Calu3 (cell line): ENCODE measurements at regions not wholly inside any gene's neighbourhood (a gene's known extent, or its start where the extent isn't known, plus 50 kb on each side); places are given as distances from the start of the nearest gene placed in this dataset.

Experiments used
- BruUV-seq: library from RNA; stranded (reverse); fragments of 400-500 nt; replicated peaks from 2 replicates; lab custom pipeline; 2021; lab: Mats Ljungman, UMichigan
- CTCF ChIA-PET: fragments of 300-600 bp; sonication (Branson Sonifier 250); formaldehyde crosslinking; loops from one replicate; lab custom pipeline; 2022; ENCODE audit warnings: antibody characterized with exemption; lab: Charles Lee
- DNase-seq: peaks from one replicate; pipeline ENCODE4 v3.0.0; 2022
- H3K27ac Mint-ChIP-seq: one replicate; pipeline ENCODE4 v1.8.0; 2022; ENCODE audit warnings: mixed read lengths; ENCODE audit not compliant: unreplicated experiment
- H3K27me3 Mint-ChIP-seq: one replicate; pipeline ENCODE4 v1.8.0; 2022; ENCODE audit warnings: mixed read lengths; ENCODE audit not compliant: unreplicated experiment
- H3K36me3 Mint-ChIP-seq: one replicate; pipeline ENCODE4 v1.8.0; 2022; ENCODE audit warnings: mild to moderate bottlenecking, moderate library complexity, mixed read lengths; ENCODE audit not compliant: insufficient read depth, unreplicated experiment
- H3K4me1 Mint-ChIP-seq: one replicate; pipeline ENCODE4 v1.8.0; 2022; ENCODE audit warnings: mild to moderate bottlenecking, low read depth, mixed read lengths; ENCODE audit not compliant: unreplicated experiment
- H3K4me3 Mint-ChIP-seq: one replicate; pipeline ENCODE4 v1.8.0; 2022; ENCODE audit warnings: mild to moderate bottlenecking, low read depth, moderate library complexity, mixed read lengths; ENCODE audit not compliant: unreplicated experiment
- H3K9me3 Mint-ChIP-seq: one replicate; pipeline ENCODE4 v1.8.0; 2022; ENCODE audit warnings: low read depth, mixed read lengths; ENCODE audit not compliant: unreplicated experiment
- intact Hi-C: fragments of 100-400 bp; cut with micrococcal nuclease; formaldehyde crosslinking; loops from one replicate; pipeline ENCODE4 v1.10.0; 2022; ENCODE audit not compliant: unreplicated experiment
- TF ChIP-seq, protein P1 (sequence below): fragments of 200-600 bp; IDR thresholded peaks from one replicate; pipeline ENCODE4 v1.8.0; 2022; ENCODE audit warnings: antibody characterized with exemption; ENCODE audit not compliant: unreplicated experiment

DNA sequence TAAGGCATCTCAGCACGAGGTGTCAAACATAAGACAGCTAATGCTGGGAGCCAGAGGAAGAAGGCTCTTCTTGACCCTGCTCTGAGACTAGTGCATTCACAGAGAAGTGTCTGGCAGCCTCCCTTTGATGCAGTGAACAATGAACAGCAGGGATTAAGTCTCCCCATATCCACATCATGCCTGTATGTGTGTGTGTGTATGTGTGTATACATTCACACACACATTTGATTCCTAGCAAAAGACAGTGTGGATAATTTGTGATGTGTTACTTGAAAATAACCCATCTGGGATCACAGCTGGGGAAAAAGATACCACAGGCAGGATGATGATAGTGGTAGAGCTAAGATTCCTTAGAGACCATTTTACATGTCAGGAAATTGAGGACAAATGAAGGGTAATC is 485.9 kb upstream of the GOT2 start:
- peaks cover 16% of the 10 kb centered on the region for H3K9me3 Mint-ChIP-seq
- no peak for DNase-seq
- no peak overlapping the region for H3K4me3 Mint-ChIP-seq
- BruUV-seq, result no TSS peak
- H3K4me1 Mint-ChIP-seq, result no peaks in the 10 kb centered on the region
- H3K36me3 Mint-ChIP-seq, result no peaks in the 10 kb centered on the region
- TF ChIP-seq, protein P1, sequence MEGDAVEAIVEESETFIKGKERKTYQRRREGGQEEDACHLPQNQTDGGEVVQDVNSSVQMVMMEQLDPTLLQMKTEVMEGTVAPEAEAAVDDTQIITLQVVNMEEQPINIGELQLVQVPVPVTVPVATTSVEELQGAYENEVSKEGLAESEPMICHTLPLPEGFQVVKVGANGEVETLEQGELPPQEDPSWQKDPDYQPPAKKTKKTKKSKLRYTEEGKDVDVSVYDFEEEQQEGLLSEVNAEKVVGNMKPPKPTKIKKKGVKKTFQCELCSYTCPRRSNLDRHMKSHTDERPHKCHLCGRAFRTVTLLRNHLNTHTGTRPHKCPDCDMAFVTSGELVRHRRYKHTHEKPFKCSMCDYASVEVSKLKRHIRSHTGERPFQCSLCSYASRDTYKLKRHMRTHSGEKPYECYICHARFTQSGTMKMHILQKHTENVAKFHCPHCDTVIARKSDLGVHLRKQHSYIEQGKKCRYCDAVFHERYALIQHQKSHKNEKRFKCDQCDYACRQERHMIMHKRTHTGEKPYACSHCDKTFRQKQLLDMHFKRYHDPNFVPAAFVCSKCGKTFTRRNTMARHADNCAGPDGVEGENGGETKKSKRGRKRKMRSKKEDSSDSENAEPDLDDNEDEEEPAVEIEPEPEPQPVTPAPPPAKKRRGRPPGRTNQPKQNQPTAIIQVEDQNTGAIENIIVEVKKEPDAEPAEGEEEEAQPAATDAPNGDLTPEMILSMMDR, result no peak
- CTCF ChIA-PET, result no interaction called here
- H3K27ac Mint-ChIP-seq, result no peak overlapping the region
- H3K27me3 Mint-ChIP-seq, result no peaks in the 10 kb centered on the region
- intact Hi-C loops, result no loop called here

DNA sequence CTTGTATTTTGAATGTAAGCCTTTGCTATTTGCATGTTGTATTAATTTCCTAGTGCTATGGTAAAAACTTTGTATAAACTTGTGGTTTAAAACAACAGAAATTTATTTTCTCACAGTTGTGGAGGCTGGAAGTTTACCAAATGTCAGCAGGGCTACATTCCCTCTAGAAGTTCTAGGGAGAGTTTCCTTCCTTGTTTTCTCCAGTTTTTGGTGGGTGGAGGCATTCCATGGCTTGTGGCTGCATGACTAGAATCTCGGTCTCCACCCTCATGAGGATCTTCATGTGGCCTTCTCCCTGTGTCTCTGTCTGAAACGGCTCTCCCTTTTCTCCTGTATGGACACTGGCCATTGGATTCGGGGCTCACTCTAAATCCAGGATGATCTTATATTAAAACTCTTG is 482.2 kb upstream of the GOT2 start:
- no peaks in the 10 kb centered on the region for H3K4me1 Mint-ChIP-seq
- no peaks in the 10 kb centered on the region for H3K36me3 Mint-ChIP-seq
- CTCF ChIA-PET, result no interaction called here
- H3K9me3 Mint-ChIP-seq, result peaks cover 16% of the 10 kb centered on the region
- TF ChIP-seq, protein P1, result no peak
- H3K27me3 Mint-ChIP-seq, result no peaks in the 10 kb centered on the region
- no peak overlapping the region for H3K4me3 Mint-ChIP-seq
- DNase-seq, result no peak
- H3K27ac Mint-ChIP-seq, result no peak overlapping the region
- no TSS peak for BruUV-seq
- intact Hi-C loops, result no loop called here

GRCh38 chr16:59214455-59214854 is 480.3 kb upstream of the GOT2 start:
- Mint-ChIP-seq H3K9me3 (peaks cover 11% of the 10 kb centered on the region), H3K27me3 (no peaks in the 10 kb centered on the region), H3K4me1 (no peaks in the 10 kb centered on the region), H3K27ac (no peak overlapping the region), H3K36me3 (no peaks in the 10 kb centered on the region), H3K4me3 (no peak overlapping the region)
- intact Hi-C loops, result no loop called here
- TF ChIP-seq, protein P1, result no peak
- CTCF ChIA-PET, result no interaction called here
- no TSS peak for BruUV-seq
- DNase-seq, result no peak

DNA sequence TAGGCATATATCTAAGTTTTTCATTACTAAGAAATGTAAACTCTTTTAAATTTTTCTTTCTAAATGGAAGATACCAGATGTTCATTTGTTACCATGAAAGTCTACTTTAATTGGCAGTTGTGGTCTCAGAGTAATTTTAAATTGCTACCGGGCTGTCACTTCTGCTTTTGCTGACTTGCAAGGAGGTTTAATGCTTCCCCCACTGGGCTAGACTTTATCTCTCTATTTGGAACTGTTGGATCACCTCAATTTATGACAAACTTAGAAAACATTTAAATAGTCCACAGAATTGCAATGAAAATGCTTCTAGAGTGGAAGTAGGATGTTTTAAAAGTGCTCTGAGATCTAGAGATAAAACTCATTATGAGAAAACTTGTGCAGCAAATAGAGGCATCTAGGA is 479.8 kb upstream of the GOT2 start:
- Mint-ChIP-seq H3K27me3 (no peaks in the 10 kb centered on the region), H3K27ac (no peak overlapping the region), H3K9me3 (peaks cover 11% of the 10 kb centered on the region), H3K4me1 (no peaks in the 10 kb centered on the region), H3K4me3 (no peak overlapping the region), H3K36me3 (no peaks in the 10 kb centered on the region)
- BruUV-seq, result no TSS peak
- DNase-seq, result no peak
- intact Hi-C loops, result no loop called here
- TF ChIP-seq, protein P1, result no peak
- CTCF ChIA-PET, result no interaction called here
